Aorta (tissue), 5 donors: ENCODE measurements at regions not wholly inside any gene's neighbourhood (a gene's known extent, or its start where the extent isn't known, plus 50 kb on each side); places are given as distances from the start of the nearest gene placed in this dataset.

Source experiments
- ATAC-seq: fragments of 200-7000 bp; cut with Tn5 transposase; one replicate; pipeline ENCODE4 v1.9.1; 2022; ENCODE audit warnings: moderate library complexity; ENCODE audit not compliant: low FRiP score
- DNase-seq, 2 donors: peaks; one replicate each; pipeline ENCODE4 v3.0.0-alpha.2; 2020
- H3K27ac ChIP-seq, 2 donors: one replicate each; pipeline ENCODE4 v1.5.1; 2013; ENCODE audit warnings: low read length in 2 of 2, mild to moderate bottlenecking in 2 of 2, moderate library complexity in 2 of 2, control low read depth in 1 of 2, inconsistent platforms in 1 of 2, low read depth in 1 of 2
- H3K27me3 ChIP-seq, 2 donors: one replicate each; pipeline ENCODE4 v1.6.1; 2013; ENCODE audit warnings: control low read depth in 1 of 2, low read length in 1 of 2, mild to moderate bottlenecking in 1 of 2, moderate library complexity in 1 of 2; ENCODE audit not compliant: insufficient read depth in 2 of 2, control insufficient read depth in 1 of 2
- H3K36me3 ChIP-seq, 2 donors: one replicate each; pipeline ENCODE4 v1.6.1; 2013; ENCODE audit warnings: control low read depth in 1 of 2, low read length in 1 of 2, mild to moderate bottlenecking in 1 of 2; ENCODE audit not compliant: insufficient read depth in 2 of 2, control insufficient read depth in 1 of 2
- H3K4me1 ChIP-seq, 2 donors: one replicate each; pipeline ENCODE4 v1.6.1; 2013; ENCODE audit warnings: low read length in 2 of 2, control low read depth in 1 of 2, mild to moderate bottlenecking in 1 of 2, moderate library complexity in 1 of 2; ENCODE audit not compliant: insufficient read depth in 2 of 2, control insufficient read depth in 1 of 2
- H3K4me3 ChIP-seq, 2 donors: one replicate each; pipeline ENCODE4 v1.5.1; 2013; ENCODE audit warnings: low read length in 2 of 2, control low read depth in 1 of 2, mild to moderate bottlenecking in 1 of 2
- H3K9me3 ChIP-seq: one replicate; pipeline ENCODE4 v1.6.1; 2013; ENCODE audit warnings: mild to moderate bottlenecking, low read length; ENCODE audit not compliant: control insufficient read depth
- WGBS, 2 donors: extraction: QIAGEN DNeasy Blood & Tissue Kit; methylation state at CpG; one replicate each; pipeline ENCODE4 v1.1.7; 2013; 5-methylcytosine and 5-hydroxymethylcytosine counted together
- intact Hi-C, 2 donors: fragments of 100-400 bp; cut with DNase I; formaldehyde crosslinking; loops; one replicate each; pipeline versions ENCODE4 v1.14.2 to v1.15.0; 2022
- donor health status: healthy with polysubstance abuse.
- donor health status: Bipolar disorder and iron deficiency.
- donor health status: DM: no; HTN: no; CAD: no.
- donor health status: DM: no; HTN: no; CAD: no.
- donor health status: DM: yes; HTN: yes; CAD: no.

DNA sequence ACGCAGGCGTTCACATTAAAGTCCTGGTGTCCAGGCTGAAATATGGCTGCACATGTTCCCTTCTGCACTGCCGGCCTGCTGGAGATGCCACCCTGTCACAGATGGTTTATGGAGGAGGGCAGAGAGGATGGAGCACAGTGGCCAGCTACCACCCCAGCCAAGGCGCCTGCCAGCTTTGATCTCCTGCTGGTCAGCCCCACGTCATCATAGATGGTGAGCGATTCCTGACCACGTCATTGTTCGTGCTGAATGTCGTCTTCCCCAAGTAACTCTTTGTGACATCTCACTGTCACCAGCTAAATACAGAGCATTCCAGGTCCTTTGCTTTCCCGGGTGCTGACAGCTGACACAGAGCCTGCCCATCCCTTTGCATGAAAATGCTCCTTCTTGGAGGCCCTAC lies 248.3 kb downstream of the TTC32 start:
- intact Hi-C loops: no loop called here
- no peaks in the 10 kb centered on the region for H3K27me3 ChIP-seq
- H3K9me3 ChIP-seq: no peaks in the 10 kb centered on the region
- ATAC-seq: no peak
- no peak overlapping the region for H3K27ac ChIP-seq
- H3K4me1 ChIP-seq: no peaks in the 10 kb centered on the region
- no peaks in the 10 kb centered on the region for H3K36me3 ChIP-seq
- WGBS, 2 donors: 95 to 96% methylated on average over 10 of the region's 10 CpGs
- no peak for DNase-seq
- H3K4me3 ChIP-seq: no peak overlapping the region

DNA sequence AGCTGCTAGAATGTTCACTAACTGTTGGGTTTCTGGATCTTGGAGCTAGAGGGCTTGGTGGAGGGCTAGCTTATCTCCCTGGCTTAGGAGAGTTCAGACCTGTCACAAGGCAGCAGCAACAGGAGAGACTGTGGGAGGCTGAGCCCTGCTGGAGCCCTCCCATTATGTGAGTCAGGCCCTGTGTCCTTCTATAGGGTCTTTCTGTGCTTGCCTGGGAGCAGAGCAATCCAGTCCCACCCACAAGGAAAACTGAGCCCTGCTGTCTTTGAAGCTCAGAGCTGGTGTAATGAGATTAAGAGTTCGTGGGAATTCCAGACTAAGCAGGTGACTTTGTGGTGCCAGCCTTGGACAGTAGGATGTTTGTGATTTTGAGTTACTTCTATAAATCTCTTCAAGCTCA lies 249.0 kb downstream of the TTC32 start:
- 78 to 92% methylated on average over 1 of the region's 1 CpG for WGBS, 2 donors
- Histone ChIP-seq H3K9me3 (no peaks in the 10 kb centered on the region), H3K27ac (no peak overlapping the region), H3K4me3 (no peak overlapping the region), H3K27me3 (no peaks in the 10 kb centered on the region), H3K4me1 (no peaks in the 10 kb centered on the region), H3K36me3 (no peaks in the 10 kb centered on the region)
- intact Hi-C loops: no loop called here
- ATAC-seq (no peak), DNase-seq (no peak)

DNA sequence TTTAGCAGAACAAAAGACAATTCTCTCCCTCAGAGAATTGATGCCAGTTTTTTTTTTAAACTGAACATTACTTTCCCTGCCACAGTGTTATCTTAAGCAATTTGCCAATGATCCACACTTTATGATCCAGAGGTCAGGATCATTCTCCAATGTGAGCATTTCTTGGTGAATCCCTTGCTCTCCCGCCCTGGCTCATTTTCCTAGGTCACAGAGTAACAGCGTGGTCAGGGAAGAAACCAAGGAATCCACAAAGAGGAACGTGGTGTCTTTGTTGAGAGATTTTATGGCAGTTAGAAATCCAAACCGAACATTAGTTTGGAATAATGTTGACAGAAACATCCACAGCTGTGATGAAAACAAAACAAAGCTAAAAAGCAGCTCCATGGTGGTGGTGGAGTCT lies 250.3 kb downstream of the TTC32 start:
- H3K36me3 ChIP-seq: no peaks in the 10 kb centered on the region
- H3K4me3 ChIP-seq: no peak overlapping the region
- WGBS, 2 donors: 69 to 75% methylated on average over 4 of the region's 4 CpGs
- intact Hi-C loops: no loop called here
- DNase-seq (no peak), ATAC-seq (no peak)
- no peak overlapping the region for H3K27ac ChIP-seq
- no peaks in the 10 kb centered on the region for H3K4me1 ChIP-seq
- no peaks in the 10 kb centered on the region for H3K9me3 ChIP-seq
- no peaks in the 10 kb centered on the region for H3K27me3 ChIP-seq

DNA sequence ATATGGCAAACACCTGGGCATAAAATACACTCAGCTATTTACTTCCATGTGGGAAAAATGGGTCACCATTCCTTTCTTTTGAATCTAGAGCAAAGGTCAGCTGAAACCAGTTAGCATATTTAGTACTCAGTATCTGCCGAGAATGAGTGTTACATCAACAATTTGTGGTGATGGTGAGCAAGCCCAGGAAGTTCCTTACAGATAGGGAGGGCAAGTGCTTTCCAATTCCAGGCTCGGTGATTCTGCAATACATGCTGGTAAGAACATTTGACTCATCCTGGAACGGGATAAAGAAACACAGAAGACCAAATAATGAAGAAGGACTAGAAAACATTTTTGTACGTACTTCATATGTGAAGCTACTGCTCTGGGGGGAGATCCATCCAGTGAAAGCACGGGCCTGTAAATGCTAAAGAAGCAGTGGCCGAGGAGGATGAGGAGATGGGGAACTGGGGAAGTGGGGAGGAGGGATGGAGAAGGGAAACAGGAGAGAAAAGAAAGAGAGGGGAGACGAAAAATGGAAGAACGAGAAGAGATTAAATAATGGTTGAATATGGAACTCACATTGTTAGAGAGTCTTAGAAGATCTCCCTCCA lies 251.9 kb downstream of the TTC32 start:
- peak; percentile 89 for ATAC-seq
- 61 to 74% methylated on average over 8 of the region's 8 CpGs for WGBS, 2 donors
- Histone ChIP-seq H3K4me1 (no peaks in the 10 kb centered on the region), H3K27ac (no peak overlapping the region), H3K4me3 (no peak overlapping the region), H3K36me3 (no peaks in the 10 kb centered on the region), H3K27me3 (no peaks in the 10 kb centered on the region), H3K9me3 (no peaks in the 10 kb centered on the region)
- peak in 1 of 2 donors; percentile 64 for DNase-seq
- intact Hi-C loops: no loop called here

DNA sequence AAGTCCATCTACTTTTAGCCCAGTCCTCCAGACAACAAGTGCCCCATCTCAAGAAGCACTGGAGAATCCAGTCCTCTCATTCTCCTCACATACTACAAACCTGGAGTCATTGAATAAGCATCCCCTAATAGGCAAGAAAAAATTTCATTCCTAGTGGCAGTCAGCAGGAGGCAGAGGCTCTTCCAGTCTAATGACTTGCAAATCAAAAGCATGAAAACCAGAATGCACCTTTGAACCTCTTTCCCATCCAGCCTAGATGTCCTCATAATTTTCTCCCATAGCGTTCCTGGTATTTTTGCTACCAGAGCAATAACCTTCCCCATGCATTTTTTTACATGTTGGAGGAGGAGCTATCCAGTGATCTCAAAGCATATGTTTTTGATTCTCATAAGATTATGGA lies 252.6 kb downstream of the TTC32 start:
- WGBS, 2 donors: 90 to 97% methylated on average over 1 of the region's 1 CpG
- Histone ChIP-seq H3K4me1 (no peaks in the 10 kb centered on the region), H3K27me3 (no peaks in the 10 kb centered on the region), H3K36me3 (no peaks in the 10 kb centered on the region), H3K4me3 (no peak overlapping the region), H3K27ac (no peak overlapping the region), H3K9me3 (no peaks in the 10 kb centered on the region)
- no peak for DNase-seq
- intact Hi-C loops: no loop called here
- ATAC-seq: no peak

DNA sequence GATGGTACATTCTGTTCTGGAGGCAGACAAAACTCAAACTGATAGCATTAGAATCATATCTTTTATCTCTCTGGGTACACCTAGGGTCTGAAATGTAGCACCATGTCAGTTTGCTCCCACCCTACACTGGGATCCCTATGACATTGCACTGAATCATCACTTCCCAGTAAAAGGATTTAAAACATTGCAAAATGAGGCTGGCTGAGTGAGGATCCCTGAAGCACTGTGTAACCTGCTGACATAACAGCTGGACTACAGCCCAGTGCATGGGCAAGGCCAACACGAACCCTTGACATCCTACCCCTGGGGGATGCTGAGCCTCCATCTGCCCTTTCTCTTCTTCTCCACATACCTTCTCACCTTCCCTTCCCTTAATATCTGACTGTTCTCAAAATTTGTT lies 253.2 kb downstream of the TTC32 start:
- Histone ChIP-seq H3K27ac (no peak overlapping the region), H3K9me3 (no peaks in the 10 kb centered on the region), H3K4me3 (no peak overlapping the region), H3K36me3 (no peaks in the 10 kb centered on the region), H3K4me1 (no peaks in the 10 kb centered on the region), H3K27me3 (no peaks in the 10 kb centered on the region)
- 4 to 7% methylated on average over 1 of the region's 1 CpG for WGBS, 2 donors
- intact Hi-C loops: no loop called here
- DNase-seq: peak; percentile 56 to 80
- ATAC-seq: peak; percentile 63

DNA sequence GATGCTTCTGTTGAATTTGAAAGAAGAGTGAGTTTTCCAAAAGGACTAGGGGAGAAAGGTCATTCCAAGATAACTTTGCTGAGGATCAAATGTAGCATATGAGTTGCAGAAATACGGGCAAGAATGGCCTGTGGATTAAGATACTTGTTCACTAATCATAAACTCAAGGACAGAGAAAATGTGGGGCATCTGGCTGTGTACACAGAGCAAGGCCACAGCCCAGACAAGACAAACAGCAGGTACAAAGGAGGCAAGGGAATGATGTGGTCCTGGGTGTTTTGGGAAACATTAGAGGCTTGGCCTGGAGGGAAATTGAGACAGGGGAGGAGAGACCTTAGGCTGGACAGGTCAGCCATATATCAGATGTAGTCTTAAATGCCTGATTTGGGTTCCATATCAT lies 254.8 kb downstream of the TTC32 start:
- Histone ChIP-seq H3K4me1 (peaks cover 0 to 1% of the 10 kb centered on the region in 2 donors), H3K9me3 (no peaks in the 10 kb centered on the region), H3K27ac (no peak overlapping the region), H3K36me3 (no peaks in the 10 kb centered on the region), H3K4me3 (no peak overlapping the region), H3K27me3 (no peaks in the 10 kb centered on the region)
- intact Hi-C loops: no loop called here
- ATAC-seq (no peak), DNase-seq (no peak)
- WGBS, 2 donors: 93 to 100% methylated on average over 1 of the region's 1 CpG

DNA sequence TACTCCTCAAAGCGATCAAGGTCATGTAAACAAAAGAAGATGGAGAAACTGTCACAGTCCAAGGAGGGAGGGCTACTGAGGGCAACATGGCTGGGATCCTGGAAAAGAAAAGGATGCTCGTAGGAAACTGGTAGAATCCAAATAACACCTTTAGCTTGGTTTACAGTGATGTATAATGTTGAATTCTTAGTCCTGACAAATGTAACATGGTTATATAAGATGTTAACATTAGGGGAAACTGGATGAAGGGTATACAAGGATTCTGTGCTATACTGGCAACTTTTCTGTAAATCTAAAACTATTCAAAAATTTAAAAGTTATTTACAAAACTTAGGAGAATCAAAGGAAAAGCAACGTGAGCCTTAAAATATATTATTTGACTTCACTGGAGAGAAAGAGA lies 257.0 kb downstream of the TTC32 start:
- intact Hi-C loops: no loop called here
- ATAC-seq: no peak
- H3K4me3 ChIP-seq: no peak overlapping the region
- no peak overlapping the region for H3K27ac ChIP-seq
- no peak for DNase-seq
- no peaks in the 10 kb centered on the region for H3K9me3 ChIP-seq
- peaks cover 0 to 1% of the 10 kb centered on the region in 2 donors for H3K4me1 ChIP-seq
- no peaks in the 10 kb centered on the region for H3K36me3 ChIP-seq
- no peaks in the 10 kb centered on the region for H3K27me3 ChIP-seq
- 97 to 98% methylated on average over 3 of the region's 3 CpGs for WGBS, 2 donors

DNA sequence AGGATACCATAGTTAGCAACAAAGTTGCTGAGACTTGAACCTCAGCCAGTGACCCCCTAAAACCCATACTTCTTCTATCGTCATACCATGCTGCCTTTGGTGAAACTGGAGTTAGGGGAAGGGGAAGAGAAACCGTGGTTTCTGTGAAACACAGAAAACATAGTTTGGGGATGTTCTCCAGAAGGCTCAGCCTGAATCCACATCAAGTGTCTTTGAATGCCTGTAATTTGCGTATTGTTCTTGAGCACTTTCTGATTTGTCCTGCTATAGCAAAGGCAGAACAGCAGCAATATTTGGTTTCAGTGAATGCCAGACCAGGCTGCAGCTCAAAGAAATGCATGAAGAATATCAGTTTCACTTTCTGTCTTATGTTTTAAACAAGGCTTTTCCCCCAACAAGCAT lies 258.7 kb downstream of the TTC32 start:
- Histone ChIP-seq H3K27me3 (no peaks in the 10 kb centered on the region), H3K36me3 (no peaks in the 10 kb centered on the region), H3K27ac (no peak overlapping the region), H3K4me3 (no peak overlapping the region), H3K9me3 (no peaks in the 10 kb centered on the region), H3K4me1 (peaks cover 0 to 1% of the 10 kb centered on the region in 2 donors)
- no peak for DNase-seq
- 86 to 91% methylated on average over 3 of the region's 3 CpGs for WGBS, 2 donors
- no peak for ATAC-seq
- intact Hi-C loops: no loop called here
